H9 (cell line): ENCODE measurements at regions not wholly inside any gene's neighbourhood (a gene's known extent, or its start where the extent isn't known, plus 50 kb on each side); places are given as distances from the start of the nearest gene placed in this dataset.

Experiments
- DNase-seq: peaks from one replicate; pipeline ENCODE4 v3.0.0-alpha.2; 2017
- H2AFZ ChIP-seq: one replicate; pipeline ENCODE4 v1.6.1; 2013; ENCODE audit warnings: mild to moderate bottlenecking, low read length, control low read depth, moderate library complexity
- H2AK5ac ChIP-seq: 2 replicates; pipeline ENCODE4 v1.6.1; 2013; ENCODE audit warnings: low read length, control low read depth, mixed read lengths; ENCODE audit not compliant: insufficient read length
- H2BK120ac ChIP-seq: one replicate; pipeline ENCODE4 v1.6.1; 2013; ENCODE audit warnings: low read depth, mild to moderate bottlenecking, low read length, control low read depth, inconsistent platforms; ENCODE audit not compliant: poor library complexity, severe bottlenecking
- H2BK12ac ChIP-seq: 2 replicates; pipeline ENCODE4 v1.6.1; 2013; ENCODE audit warnings: low read length, control low read depth, mixed read lengths, low read depth; ENCODE audit not compliant: insufficient read length
- H2BK15ac ChIP-seq: 2 replicates; pipeline ENCODE4 v1.6.1; 2013; ENCODE audit warnings: low read depth, low read length, control low read depth
- H2BK20ac ChIP-seq: one replicate; pipeline ENCODE4 v1.6.1; 2013; ENCODE audit warnings: low read depth, mild to moderate bottlenecking, low read length, control low read depth, inconsistent platforms; ENCODE audit not compliant: poor library complexity, severe bottlenecking
- H2BK5ac ChIP-seq: 2 replicates; pipeline ENCODE4 v1.6.1; 2013; ENCODE audit warnings: low read length, control low read depth, mixed read lengths; ENCODE audit not compliant: insufficient read length
- H3K14ac ChIP-seq: 2 replicates; pipeline ENCODE4 v1.6.1; 2013; ENCODE audit warnings: low read length, control low read depth; ENCODE audit not compliant: insufficient read depth
- H3K18ac ChIP-seq: 2 replicates; pipeline ENCODE4 v1.6.1; 2013; ENCODE audit warnings: low read depth, mild to moderate bottlenecking, mixed read lengths, low read length, control low read depth; ENCODE audit not compliant: insufficient read length
- H3K23ac ChIP-seq: 2 replicates; pipeline ENCODE4 v1.6.1; 2013; ENCODE audit warnings: low read length, control low read depth, mixed read lengths, low read depth; ENCODE audit not compliant: insufficient read length
- H3K23me2 ChIP-seq: 2 replicates; pipeline ENCODE4 v1.6.1; 2013; ENCODE audit warnings: low read depth, mild to moderate bottlenecking, mixed read lengths, low read length, control low read depth; ENCODE audit not compliant: insufficient read length, poor library complexity, severe bottlenecking
- H3K27ac ChIP-seq: 2 replicates; pipeline ENCODE4 v1.5.1; 2013; ENCODE audit warnings: low read length, control low read depth, mixed read lengths, low read depth; ENCODE audit not compliant: insufficient read length
- H3K27me3 ChIP-seq: 2 replicates; pipeline ENCODE4 v1.6.1; 2013; ENCODE audit warnings: low read length, control low read depth, inconsistent platforms; ENCODE audit not compliant: insufficient read depth
- H3K4ac ChIP-seq: 2 replicates; pipeline ENCODE4 v1.6.1; 2013; ENCODE audit warnings: low read depth, mild to moderate bottlenecking, control low read depth, inconsistent platforms, low read length, moderate library complexity
- H3K4me1 ChIP-seq: 2 replicates; pipeline ENCODE4 v1.6.1; 2013; ENCODE audit warnings: low read length, control low read depth, inconsistent platforms; ENCODE audit not compliant: insufficient read depth
- H3K4me2 ChIP-seq: 2 replicates; pipeline ENCODE4 v1.6.1; 2013; ENCODE audit warnings: low read length, control low read depth, mixed read lengths; ENCODE audit not compliant: insufficient read length, insufficient read depth
- H3K56ac ChIP-seq: 2 replicates; pipeline ENCODE4 v1.6.1; 2013; ENCODE audit warnings: low read depth, mild to moderate bottlenecking, mixed read lengths, low read length, control low read depth; ENCODE audit not compliant: insufficient read length
- H3K79me1 ChIP-seq: 2 replicates; pipeline ENCODE4 v1.6.1; 2013; ENCODE audit warnings: low read depth, mild to moderate bottlenecking, moderate library complexity, low read length, control low read depth, inconsistent platforms; ENCODE audit not compliant: insufficient read depth, poor library complexity, severe bottlenecking
- H3K79me2 ChIP-seq: 2 replicates; pipeline ENCODE4 v1.6.1; 2013; ENCODE audit warnings: low read length, control low read depth, inconsistent platforms; ENCODE audit not compliant: insufficient read depth
- H3K9ac ChIP-seq: 2 replicates; pipeline ENCODE4 v1.6.1; 2013; ENCODE audit warnings: low read length, control low read depth, mixed read lengths; ENCODE audit not compliant: insufficient read length; ENCODE audit errors: extremely low read depth
- H3K9me3 ChIP-seq: one replicate; pipeline ENCODE4 v1.6.1; 2013; ENCODE audit warnings: low read depth, low read length, inconsistent platforms; ENCODE audit not compliant: control insufficient read depth
- H3T11ph ChIP-seq: one replicate; pipeline ENCODE4 v1.6.1; 2013; ENCODE audit warnings: mild to moderate bottlenecking, low read length, control low read depth, inconsistent platforms
- H4K20me1 ChIP-seq: one replicate; pipeline ENCODE4 v1.6.1; 2013; ENCODE audit not compliant: control insufficient read depth, insufficient read length, insufficient read depth
- H4K5ac ChIP-seq: 2 replicates; pipeline ENCODE4 v1.6.1; 2013; ENCODE audit warnings: low read depth, mild to moderate bottlenecking, mixed read lengths, low read length, control low read depth; ENCODE audit not compliant: insufficient read length
- H4K8ac ChIP-seq: replicated peaks from 2 replicates; pipeline ENCODE4 v1.6.1; 2013; ENCODE audit warnings: low read length, control low read depth, mixed read lengths, low read depth; ENCODE audit not compliant: insufficient read length
- H4K91ac ChIP-seq: 2 replicates; pipeline ENCODE4 v1.6.1; 2013; ENCODE audit warnings: low read depth, mild to moderate bottlenecking, moderate library complexity, mixed read lengths, low read length, control low read depth; ENCODE audit not compliant: insufficient read length
- H3K27ac Mint-ChIP-seq, 3 experiments: 2 replicates in 2 of 3; 3 replicates in 1 of 3; pipeline ENCODE4 v1.8.0; 2020 to 2021; ENCODE audit warnings: mixed read lengths in 3 of 3, mild to moderate bottlenecking in 1 of 3, moderate library complexity in 1 of 3
- H3K27me3 Mint-ChIP-seq: 2 replicates; pipeline ENCODE4 v1.8.0; 2021; ENCODE audit warnings: low read depth, mild to moderate bottlenecking, moderate library complexity, mixed read lengths
- H3K36me3 Mint-ChIP-seq, 3 experiments: 2 replicates in 2 of 3; 3 replicates in 1 of 3; pipeline ENCODE4 v1.8.0; 2020 to 2021; ENCODE audit warnings: low read depth in 3 of 3, mixed read lengths in 3 of 3; ENCODE audit not compliant: insufficient read depth in 1 of 3
- H3K4me1 Mint-ChIP-seq, 2 experiments: 2 replicates each; pipeline ENCODE4 v1.8.0; 2020; ENCODE audit warnings: mixed read lengths in 2 of 2
- H3K4me3 Mint-ChIP-seq, 2 experiments: 2 replicates in 1 of 2; 3 replicates in 1 of 2; pipeline ENCODE4 v1.8.0; 2020 to 2021; ENCODE audit warnings: mild to moderate bottlenecking in 2 of 2, mixed read lengths in 2 of 2, moderate library complexity in 1 of 2
- H3K9me3 Mint-ChIP-seq, 2 experiments: 2 replicates in 1 of 2; 3 replicates in 1 of 2; pipeline ENCODE4 v1.8.0; 2020; ENCODE audit warnings: mild to moderate bottlenecking in 2 of 2, mixed read lengths in 2 of 2, moderate library complexity in 1 of 2
- CTCF ChIP-seq: fragments of 200-600 bp; sonication (generic); conservative IDR thresholded peaks from 3 replicates; pipeline ENCODE4 v1.8.0; 2021; ENCODE audit warnings: antibody characterized with exemption, mild to moderate bottlenecking
- WGBS: extraction: QIAGEN DNeasy Blood & Tissue Kit; methylation state at CpG from one replicate; pipeline ENCODE4 v1.1.7; 2013; ENCODE audit warnings: missing lambda C conversion rate, low lambda C conversion rate, mixed read lengths; ENCODE audit not compliant: insufficient read length; ENCODE audit errors: extremely low coverage; 5-methylcytosine and 5-hydroxymethylcytosine counted together

- DNase-seq: peak; percentile 68
- no peak overlapping the region for H3K18ac ChIP-seq
- H3T11ph ChIP-seq: no peak overlapping the region
- H2BK5ac ChIP-seq: no peak overlapping the region
- no peak overlapping the region for H2BK120ac ChIP-seq
- no peak overlapping the region for H2BK12ac ChIP-seq
- no peaks in the 10 kb centered on the region for H3K79me1 ChIP-seq
- H4K20me1 ChIP-seq: no peaks in the 10 kb centered on the region
- H3K9ac ChIP-seq: no peak overlapping the region
- H4K8ac ChIP-seq: no peak overlapping the region
- H3K4me1 ChIP-seq: peaks cover 10% of the 10 kb centered on the region; the same call in 1 of the 2 replicates
- no peak overlapping the region for H2BK15ac ChIP-seq
- no peaks in the 10 kb centered on the region for H3K9me3 ChIP-seq
- no peak overlapping the region for H2AFZ ChIP-seq
- no peak overlapping the region for H4K91ac ChIP-seq
- Mint-ChIP-seq H3K4me1 (peaks cover 61 to 66% of the 10 kb centered on the region in 2 experiments), H3K27me3 (peaks cover 40% of the 10 kb centered on the region), H3K27ac (no peak overlapping the region), H3K4me3 (no peak overlapping the region; a peak in 1 of 5 replicates), H3K9me3 (no peaks in the 10 kb centered on the region; a peak in 2 of 5 replicates), H3K36me3 (no peaks in the 10 kb centered on the region; a peak in 1 of 7 replicates)
- no peak overlapping the region for H3K27ac ChIP-seq
- no peak overlapping the region for H4K5ac ChIP-seq
- H2BK20ac ChIP-seq: no peak overlapping the region
- no peaks in the 10 kb centered on the region for H3K79me2 ChIP-seq
- no peak overlapping the region for H3K56ac ChIP-seq
- peak overlapping the region; percentile 9 for H3K4me2 ChIP-seq
- H3K27me3 ChIP-seq: no peaks in the 10 kb centered on the region; the same call in 1 of the 2 replicates
- no peak for TF ChIP-seq CTCF
- no peaks in the 10 kb centered on the region for H3K23me2 ChIP-seq
- no peak overlapping the region for H3K4ac ChIP-seq
- no peak overlapping the region for H2AK5ac ChIP-seq
- H3K14ac ChIP-seq: no peak overlapping the region
- H3K23ac ChIP-seq: no peak overlapping the region
- no CpG with 5 or more reads among the region's 28 CpGs for WGBS
Observed at GRCh38 chr10:78913219-78914059, 155.3 kb upstream of the ZMIZ1 start.
